ENCODE measurements at regions not wholly inside any gene's neighbourhood (a gene's known extent, or its start where the extent isn't known, plus 50 kb on each side); places are given as distances from the start of the nearest gene placed in this dataset.
"Not testable (repeated sequence)": the region's sequence is repeated elsewhere in the genome, so short reads cannot be mapped to it uniquely, and the experiment has no call there.

- H3K4me1 ChIP-seq (ENCODE audit: control insufficient read depth in 5 of 5, insufficient read depth in 5 of 5, low read length in 5 of 5); H3K36me3 ChIP-seq (ENCODE audit: control insufficient read depth in 5 of 5, insufficient read depth in 5 of 5, low read length in 5 of 5); H3K9ac ChIP-seq (ENCODE audit: low read length in 5 of 5); H3K4me3 ChIP-seq (ENCODE audit: low read depth in 1 of 5, low read length in 5 of 5); H3K27ac ChIP-seq (ENCODE audit: low read depth, low read length); H3K9me3 ChIP-seq (ENCODE audit: control insufficient read depth in 5 of 5, low read length in 5 of 5); H3K27me3 ChIP-seq (ENCODE audit: control insufficient read depth in 5 of 5, insufficient read depth in 4 of 5, low read length in 5 of 5): not testable (repeated sequence)
These were observed 638.3 kb downstream of the GOLGA6L6 start for GRCh38 chr15:19903281-19903680.

DNA sequence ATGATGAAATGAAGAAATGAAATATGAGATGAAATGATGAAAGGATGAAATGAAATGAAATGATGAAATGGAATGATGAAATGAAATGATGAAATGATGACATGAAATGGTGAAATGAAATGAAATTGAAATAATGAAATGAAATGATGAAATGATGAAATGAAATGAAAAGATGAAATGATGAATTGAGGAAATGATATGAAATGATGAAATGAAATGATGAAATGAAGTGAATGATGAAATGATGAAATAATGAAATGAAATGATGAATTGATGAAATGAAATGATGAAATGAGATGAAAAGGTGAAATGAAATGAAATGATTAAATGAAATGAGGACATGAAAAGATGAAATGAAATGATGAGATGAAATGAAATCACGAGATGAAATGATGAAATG, 639.2 kb downstream of the GOLGA6L6 start:
- not testable (repeated sequence) for H3K4me3 ChIP-seq (ENCODE audit: low read depth in 1 of 5, low read length in 5 of 5); H3K4me1 ChIP-seq (ENCODE audit: control insufficient read depth in 5 of 5, insufficient read depth in 5 of 5, low read length in 5 of 5); H3K9me3 ChIP-seq (ENCODE audit: control insufficient read depth in 5 of 5, low read length in 5 of 5); H3K36me3 ChIP-seq (ENCODE audit: control insufficient read depth in 5 of 5, insufficient read depth in 5 of 5, low read length in 5 of 5); H3K27ac ChIP-seq (ENCODE audit: low read depth, low read length); H3K27me3 ChIP-seq (ENCODE audit: control insufficient read depth in 5 of 5, insufficient read depth in 4 of 5, low read length in 5 of 5); H3K9ac ChIP-seq (ENCODE audit: low read length in 5 of 5)

DNA sequence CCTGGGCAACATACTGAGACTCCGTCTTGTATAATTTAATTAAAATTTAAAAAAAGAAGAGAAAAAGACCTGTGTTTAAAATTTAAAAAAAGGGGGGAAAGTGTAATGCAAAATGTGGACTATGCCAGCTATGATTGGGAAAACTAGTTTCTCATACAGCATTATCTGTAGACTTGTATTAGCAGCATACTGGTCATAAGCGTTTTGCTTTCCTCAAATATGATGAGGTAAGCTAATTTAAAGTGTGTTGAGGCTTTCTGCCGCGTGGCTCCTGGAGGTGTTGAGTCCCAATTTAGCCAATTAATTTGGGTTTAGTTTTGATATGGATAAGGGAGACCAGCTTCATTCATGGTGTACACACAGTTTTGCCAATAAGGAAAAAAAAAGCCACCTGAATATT, 640.2 kb downstream of the GOLGA6L6 start:
- H3K4me3 ChIP-seq (ENCODE audit: low read depth in 1 of 5, low read length in 5 of 5); H3K9me3 ChIP-seq (ENCODE audit: control insufficient read depth in 5 of 5, low read length in 5 of 5); H3K27ac ChIP-seq (ENCODE audit: low read depth, low read length); H3K36me3 ChIP-seq (ENCODE audit: control insufficient read depth in 5 of 5, insufficient read depth in 5 of 5, low read length in 5 of 5); H3K9ac ChIP-seq (ENCODE audit: low read length in 5 of 5); H3K4me1 ChIP-seq (ENCODE audit: control insufficient read depth in 5 of 5, insufficient read depth in 5 of 5, low read length in 5 of 5); H3K27me3 ChIP-seq (ENCODE audit: control insufficient read depth in 5 of 5, insufficient read depth in 4 of 5, low read length in 5 of 5): not testable (repeated sequence)

DNA sequence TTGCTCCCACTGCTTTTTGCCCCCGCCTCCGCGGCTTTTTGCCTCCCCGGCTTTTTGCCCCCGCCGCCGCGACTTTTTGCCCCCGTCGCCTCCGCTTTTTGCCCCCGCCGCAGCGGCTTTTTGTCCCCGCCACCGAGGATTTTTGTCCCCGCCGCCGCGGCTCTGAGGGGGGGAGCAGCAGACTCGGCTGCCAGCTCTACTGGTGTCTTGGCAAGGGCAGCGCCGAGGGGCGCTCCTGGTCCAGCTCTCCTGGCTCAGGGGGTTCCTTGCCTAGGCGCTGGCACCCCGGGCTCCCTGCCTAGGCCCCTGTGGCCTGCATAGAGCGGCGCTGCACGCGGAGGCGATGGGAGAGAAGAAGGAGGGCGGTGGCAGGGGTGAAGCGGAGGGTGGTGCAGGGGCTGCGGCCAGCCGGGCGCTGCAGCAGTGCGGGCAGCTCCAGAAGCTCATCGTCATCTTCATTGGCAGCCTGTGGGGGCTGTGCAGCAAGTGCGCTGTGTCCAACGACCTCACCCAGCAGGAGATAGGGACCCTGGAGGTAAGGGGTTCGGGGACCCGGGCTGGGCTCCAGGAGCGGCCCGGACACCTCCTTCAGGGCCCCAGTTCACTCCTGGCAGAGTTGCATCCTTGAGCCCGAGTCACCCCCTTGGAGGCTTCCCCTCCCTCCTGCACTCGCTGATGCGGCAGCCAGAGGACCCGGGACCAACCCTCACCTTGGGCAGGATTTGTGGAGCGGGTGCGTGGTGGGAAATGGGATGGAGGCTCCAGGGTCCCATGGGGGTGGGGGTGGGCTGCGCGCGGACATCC, 642.4 kb downstream of the GOLGA6L6 start:
- H3K4me1 ChIP-seq (ENCODE audit: control insufficient read depth in 5 of 5, insufficient read depth in 5 of 5, low read length in 5 of 5) = no peaks in the 10 kb centered on the region
- no peak overlapping the region for H3K27ac ChIP-seq (ENCODE audit: low read depth, low read length)
- H3K9me3 ChIP-seq (ENCODE audit: control insufficient read depth in 5 of 5, low read length in 5 of 5) = peaks cover 0 to 3% (median 0%) of the 10 kb centered on the region in 5 donors
- H3K27me3 ChIP-seq (ENCODE audit: control insufficient read depth in 5 of 5, insufficient read depth in 4 of 5, low read length in 5 of 5) = no peaks in the 10 kb centered on the region
- H3K36me3 ChIP-seq (ENCODE audit: control insufficient read depth in 5 of 5, insufficient read depth in 5 of 5, low read length in 5 of 5) = no peaks in the 10 kb centered on the region
- H3K9ac ChIP-seq (ENCODE audit: low read length in 5 of 5) = no peak overlapping the region
- H3K4me3 ChIP-seq (ENCODE audit: low read depth in 1 of 5, low read length in 5 of 5) = no peak overlapping the region

- not testable (repeated sequence) for H3K36me3 ChIP-seq (ENCODE audit: control insufficient read depth in 5 of 5, insufficient read depth in 5 of 5, low read length in 5 of 5); H3K4me1 ChIP-seq (ENCODE audit: control insufficient read depth in 5 of 5, insufficient read depth in 5 of 5, low read length in 5 of 5); H3K4me3 ChIP-seq (ENCODE audit: low read depth in 1 of 5, low read length in 5 of 5); H3K9me3 ChIP-seq (ENCODE audit: control insufficient read depth in 5 of 5, low read length in 5 of 5); H3K27me3 ChIP-seq (ENCODE audit: control insufficient read depth in 5 of 5, insufficient read depth in 4 of 5, low read length in 5 of 5); H3K9ac ChIP-seq (ENCODE audit: low read length in 5 of 5); H3K27ac ChIP-seq (ENCODE audit: low read depth, low read length)
These were observed 652.8 kb downstream of the GOLGA6L6 start for GRCh38 chr15:19888811-19889210.

DNA sequence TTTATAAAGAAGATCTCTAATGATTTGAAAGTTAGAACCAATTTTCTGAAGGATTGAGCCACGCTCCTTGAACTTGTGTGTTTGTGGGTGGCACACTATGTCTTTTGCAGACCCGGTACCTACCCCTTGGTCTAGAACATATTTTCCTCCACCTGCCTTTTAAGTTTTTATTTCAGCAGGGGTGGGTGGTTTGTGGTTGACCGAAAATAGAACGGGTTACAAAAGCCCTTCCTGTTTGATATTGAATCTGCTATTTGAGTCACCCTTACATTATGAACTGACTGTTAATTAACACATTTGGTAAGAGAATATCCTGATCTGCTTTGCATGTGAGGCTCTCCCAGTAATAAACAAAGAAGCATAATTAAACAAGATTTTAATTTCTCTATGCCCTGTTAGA, 697.5 kb downstream of the GOLGA6L6 start:
- not testable (repeated sequence) for H3K9me3 ChIP-seq (ENCODE audit: control insufficient read depth in 5 of 5, low read length in 5 of 5); H3K4me1 ChIP-seq (ENCODE audit: control insufficient read depth in 5 of 5, insufficient read depth in 5 of 5, low read length in 5 of 5); H3K4me3 ChIP-seq (ENCODE audit: low read depth in 1 of 5, low read length in 5 of 5); H3K27ac ChIP-seq (ENCODE audit: low read depth, low read length); H3K27me3 ChIP-seq (ENCODE audit: control insufficient read depth in 5 of 5, insufficient read depth in 4 of 5, low read length in 5 of 5); H3K9ac ChIP-seq (ENCODE audit: low read length in 5 of 5); H3K36me3 ChIP-seq (ENCODE audit: control insufficient read depth in 5 of 5, insufficient read depth in 5 of 5, low read length in 5 of 5)
